ENCODE measurements at regions not wholly inside any gene's neighbourhood (a gene's known extent, or its start where the extent isn't known, plus 50 kb on each side); places are given as distances from the start of the nearest gene placed in this dataset.
"Not testable (repeated sequence)": the region's sequence is repeated elsewhere in the genome, so short reads cannot be mapped to it uniquely, and the experiment has no call there.

DNA sequence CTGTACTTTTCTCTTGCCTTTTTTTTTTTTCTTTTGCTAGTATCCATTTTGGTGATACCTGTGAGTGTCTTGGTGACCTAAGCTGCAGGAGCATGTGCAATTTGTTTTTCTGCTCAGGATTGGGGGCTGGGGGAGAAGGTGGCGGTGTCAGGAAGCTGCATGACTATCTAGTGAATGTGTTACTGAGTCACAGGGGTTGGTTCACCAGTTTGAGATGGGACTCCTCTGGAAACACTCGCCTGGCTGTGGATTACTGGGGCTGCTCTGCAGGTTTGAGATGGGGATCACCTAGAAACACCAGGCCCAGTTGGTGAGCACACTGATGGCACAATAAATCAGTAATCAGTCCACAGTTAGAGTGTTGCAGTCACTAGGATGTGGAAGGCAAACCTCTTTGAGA, 447.9 kb downstream of the SPATA31D1 start:
- no peak for DNase-seq (ENCODE audit: low spot score in 2 of 2)
- H3K27ac ChIP-seq = no peak overlapping the region
- no peaks in the 10 kb centered on the region for H3K4me1 ChIP-seq
- no peak overlapping the region for H3K4me3 ChIP-seq
- intact Hi-C loops (cut with DNase I; ENCODE audit: low total_unique reads) = no loop called here
- H3K36me3 ChIP-seq = no peaks in the 10 kb centered on the region
- H3K27me3 ChIP-seq = no peaks in the 10 kb centered on the region
- peaks cover 20 to 34% of the 10 kb centered on the region in 2 donors for H3K9me3 ChIP-seq
- TF ChIP-seq POLR2A (IDR thresholded peaks at IDR 0.05) (no peak), POLR2AphosphoS5 (IDR thresholded peaks at IDR 0.05) (no peak)
- TF ChIP-seq, protein P1, sequence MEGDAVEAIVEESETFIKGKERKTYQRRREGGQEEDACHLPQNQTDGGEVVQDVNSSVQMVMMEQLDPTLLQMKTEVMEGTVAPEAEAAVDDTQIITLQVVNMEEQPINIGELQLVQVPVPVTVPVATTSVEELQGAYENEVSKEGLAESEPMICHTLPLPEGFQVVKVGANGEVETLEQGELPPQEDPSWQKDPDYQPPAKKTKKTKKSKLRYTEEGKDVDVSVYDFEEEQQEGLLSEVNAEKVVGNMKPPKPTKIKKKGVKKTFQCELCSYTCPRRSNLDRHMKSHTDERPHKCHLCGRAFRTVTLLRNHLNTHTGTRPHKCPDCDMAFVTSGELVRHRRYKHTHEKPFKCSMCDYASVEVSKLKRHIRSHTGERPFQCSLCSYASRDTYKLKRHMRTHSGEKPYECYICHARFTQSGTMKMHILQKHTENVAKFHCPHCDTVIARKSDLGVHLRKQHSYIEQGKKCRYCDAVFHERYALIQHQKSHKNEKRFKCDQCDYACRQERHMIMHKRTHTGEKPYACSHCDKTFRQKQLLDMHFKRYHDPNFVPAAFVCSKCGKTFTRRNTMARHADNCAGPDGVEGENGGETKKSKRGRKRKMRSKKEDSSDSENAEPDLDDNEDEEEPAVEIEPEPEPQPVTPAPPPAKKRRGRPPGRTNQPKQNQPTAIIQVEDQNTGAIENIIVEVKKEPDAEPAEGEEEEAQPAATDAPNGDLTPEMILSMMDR (IDR thresholded peaks at IDR 0.05) = no peak

DNA sequence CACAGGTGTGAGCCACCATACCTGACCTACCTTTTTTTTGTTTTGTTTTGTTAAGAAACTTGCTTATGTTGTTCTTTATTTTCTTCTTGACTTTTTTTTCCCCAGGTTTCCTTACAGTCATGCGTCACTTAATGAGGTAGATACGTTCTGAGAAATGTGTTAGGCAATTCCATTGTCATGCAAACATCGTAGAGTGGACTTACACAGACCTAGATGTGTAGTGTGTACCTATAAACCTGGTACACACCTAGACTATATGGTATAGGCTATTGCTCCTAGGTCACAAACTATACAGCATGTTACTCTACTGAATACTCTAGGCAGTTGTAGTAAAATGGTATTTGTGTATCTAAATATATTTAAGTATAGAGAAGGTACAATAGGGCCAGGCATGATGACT, 448.6 kb downstream of the SPATA31D1 start:
- H3K36me3 ChIP-seq; H3K4me3 ChIP-seq; intact Hi-C loops (cut with DNase I; ENCODE audit: low total_unique reads); DNase-seq (ENCODE audit: low spot score in 2 of 2); H3K4me1 ChIP-seq; H3K27ac ChIP-seq; H3K27me3 ChIP-seq: not testable (repeated sequence)
- H3K9me3 ChIP-seq = peaks cover 16 to 36% of the 10 kb centered on the region in 2 donors

DNA sequence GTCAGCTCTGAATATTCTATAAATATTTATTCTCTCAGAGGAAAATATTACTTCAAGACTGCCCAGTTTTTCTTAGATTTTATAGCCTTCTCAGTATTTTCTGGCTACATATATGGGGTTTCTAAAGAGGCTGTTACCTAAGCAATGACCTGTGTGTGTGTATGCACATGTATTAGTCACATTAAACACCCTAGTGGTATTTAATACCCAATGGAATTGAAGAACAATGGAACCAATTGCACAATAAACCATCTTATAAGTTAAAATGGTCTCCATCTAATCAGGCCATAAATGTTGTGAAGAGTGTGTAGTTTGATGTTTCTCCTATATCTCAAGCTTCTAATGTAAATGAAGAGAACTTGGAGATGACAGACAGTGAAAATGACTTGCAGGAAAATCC, 450.0 kb downstream of the SPATA31D1 start:
- Histone ChIP-seq H3K4me3 (no peak overlapping the region), H3K4me1 (no peaks in the 10 kb centered on the region), H3K36me3 (no peaks in the 10 kb centered on the region), H3K9me3 (peaks cover 12 to 36% of the 10 kb centered on the region in 2 donors), H3K27me3 (no peaks in the 10 kb centered on the region), H3K27ac (no peak overlapping the region)
- TF ChIP-seq, protein P1 (IDR thresholded peaks at IDR 0.05) = no peak
- TF ChIP-seq POLR2AphosphoS5 (IDR thresholded peaks at IDR 0.05) = no peak
- TF ChIP-seq POLR2A (IDR thresholded peaks at IDR 0.05) = no peak
- DNase-seq (ENCODE audit: low spot score in 2 of 2) = no peak
- intact Hi-C loops (cut with DNase I; ENCODE audit: low total_unique reads) = no loop called here

DNA sequence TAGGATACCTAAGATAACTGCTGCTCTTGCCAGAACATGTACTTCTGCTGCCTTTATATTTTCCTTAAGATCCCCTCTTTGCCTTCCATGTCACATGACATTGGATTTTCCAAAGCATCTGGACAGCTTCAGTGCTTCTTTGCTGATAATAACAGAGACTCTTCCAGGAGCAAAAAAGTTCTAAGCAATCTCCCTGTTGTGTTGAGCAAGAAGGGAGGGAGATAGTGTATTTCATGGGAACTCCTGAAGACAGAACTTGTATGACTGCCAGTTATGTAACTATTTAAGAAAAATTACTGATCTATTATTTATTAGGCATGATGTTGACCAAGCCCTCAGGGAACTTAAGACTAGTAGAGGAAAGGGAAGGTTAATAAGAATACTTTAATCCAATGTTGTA, 454.7 kb downstream of the SPATA31D1 start:
- TF ChIP-seq POLR2A (IDR thresholded peaks at IDR 0.05) = no peak
- TF ChIP-seq, protein P1 (IDR thresholded peaks at IDR 0.05) = no peak
- Histone ChIP-seq H3K27me3 (no peaks in the 10 kb centered on the region), H3K36me3 (no peaks in the 10 kb centered on the region), H3K4me3 (no peak overlapping the region), H3K4me1 (no peaks in the 10 kb centered on the region), H3K9me3 (peaks cover 16 to 41% of the 10 kb centered on the region in 2 donors), H3K27ac (no peak overlapping the region)
- DNase-seq (ENCODE audit: low spot score in 2 of 2) = no peak
- intact Hi-C loops (cut with DNase I; ENCODE audit: low total_unique reads) = loop anchor here (2.0 kb wide), 1 partner anchor 35 kb away; no protein-coding TSS in a partner anchor

DNA sequence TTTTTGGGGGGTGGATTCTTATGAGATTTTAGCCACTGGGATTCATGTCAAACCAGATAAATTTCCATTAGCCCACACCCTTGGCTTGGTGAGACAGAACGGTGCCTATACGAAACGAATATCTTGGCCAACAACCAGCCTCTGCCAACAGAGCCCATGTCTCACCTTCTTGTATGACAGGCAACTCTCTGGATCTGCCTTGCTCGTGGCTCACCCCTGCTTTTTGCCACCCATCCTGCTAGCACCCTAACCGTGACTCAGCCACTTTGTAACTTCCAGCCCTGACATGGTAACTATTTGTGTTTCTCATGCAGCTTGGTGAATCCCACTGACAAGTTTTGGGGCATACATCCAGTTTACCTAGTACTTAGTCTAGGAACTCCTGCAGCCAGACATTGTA, 457.0 kb downstream of the SPATA31D1 start:
- TF ChIP-seq POLR2A (IDR thresholded peaks at IDR 0.05) (no peak), POLR2AphosphoS5 (IDR thresholded peaks at IDR 0.05) (no peak)
- TF ChIP-seq, protein P1 (IDR thresholded peaks at IDR 0.05) = no peak

DNA sequence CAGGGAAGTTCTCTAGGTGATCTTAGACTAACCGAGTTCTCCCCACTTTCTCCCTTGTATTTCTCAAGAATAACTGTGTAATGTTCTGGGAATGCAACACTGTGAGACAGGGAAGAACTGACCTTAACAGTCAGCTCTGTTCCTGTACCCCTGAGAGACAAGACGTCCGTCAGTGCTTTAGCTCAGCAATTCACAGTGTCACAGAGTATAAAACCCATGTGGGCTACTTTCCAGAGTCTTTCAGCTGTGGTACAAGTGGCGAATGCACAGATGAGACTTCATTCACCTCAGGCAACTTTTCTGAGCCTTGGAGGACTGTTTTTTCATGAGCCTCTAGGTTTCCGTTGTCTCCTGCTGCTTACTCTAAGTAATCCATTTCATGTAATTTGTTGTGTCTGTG, 458.8 kb downstream of the SPATA31D1 start:
- no peak for TF ChIP-seq POLR2AphosphoS5 (IDR thresholded peaks at IDR 0.05)
- TF ChIP-seq, protein P1 (IDR thresholded peaks at IDR 0.05) = no peak
- no peak for TF ChIP-seq POLR2A (IDR thresholded peaks at IDR 0.05)
- Histone ChIP-seq H3K27me3 (no peaks in the 10 kb centered on the region), H3K4me1 (no peaks in the 10 kb centered on the region), H3K36me3 (no peaks in the 10 kb centered on the region), H3K9me3 (peaks cover 4 to 25% of the 10 kb centered on the region in 2 donors), H3K27ac (no peak overlapping the region), H3K4me3 (no peak overlapping the region)
- intact Hi-C loops (cut with DNase I; ENCODE audit: low total_unique reads) = no loop called here
- DNase-seq (ENCODE audit: low spot score in 2 of 2) = no peak

More for the DNA sequence above, 457.0 kb downstream of the SPATA31D1 start:
- H3K27ac ChIP-seq = no peak overlapping the region
- no peak for DNase-seq (ENCODE audit: low spot score in 2 of 2)
- H3K4me1 ChIP-seq = no peaks in the 10 kb centered on the region
- intact Hi-C loops (cut with DNase I; ENCODE audit: low total_unique reads) = no loop called here
- peaks cover 9 to 36% of the 10 kb centered on the region in 2 donors for H3K9me3 ChIP-seq
- no peaks in the 10 kb centered on the region for H3K27me3 ChIP-seq
- no peak overlapping the region for H3K4me3 ChIP-seq
- no peaks in the 10 kb centered on the region for H3K36me3 ChIP-seq

All from breast epithelium (tissue), 4 donors.